ENCODE measurements at regions not wholly inside any gene's neighbourhood (a gene's known extent, or its start where the extent isn't known, plus 50 kb on each side); places are given as distances from the start of the nearest gene placed in this dataset.

DNA sequence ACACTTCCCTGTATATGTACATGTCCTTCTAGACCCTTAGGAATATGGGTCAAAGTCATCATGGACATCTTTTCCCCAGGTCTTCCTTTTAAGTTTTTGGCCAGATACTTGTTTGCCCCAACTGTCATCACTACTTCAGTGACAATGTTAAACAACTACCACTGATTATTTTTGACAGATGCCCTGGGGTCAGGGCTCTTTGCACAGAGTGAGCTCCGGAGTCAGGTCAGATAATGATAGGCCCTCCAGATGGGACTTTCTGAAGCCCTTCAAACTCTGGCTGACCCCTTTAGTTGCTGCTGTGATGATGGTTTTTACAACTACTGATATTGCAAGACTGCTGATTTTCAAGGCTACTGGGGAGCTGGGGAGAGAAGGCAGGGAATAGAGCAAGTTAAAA is 449.4 kb upstream of the HS6ST1 start:
- H3K27me3 ChIP-seq (ENCODE audit: control insufficient read depth in 2 of 2, insufficient read depth in 2 of 2, low read length in 2 of 2) = no peaks in the 10 kb centered on the region
- intact Hi-C loops (cut with micrococcal nuclease) = no loop called here
- no peak for FAIRE-seq
- no peaks in the 10 kb centered on the region for H3K9me3 ChIP-seq (replicated peaks; ENCODE audit: control insufficient read depth, insufficient read depth, low read length)
- POLR2A ChIA-PET = no interaction called here
- H2AFZ ChIP-seq (ENCODE audit: low read depth, low read length) = no peak overlapping the region
- BruUV-seq (replicated peaks) = no TSS peak
- no peak overlapping the region for H3K9ac ChIP-seq (replicated peaks; ENCODE audit: extremely low read depth, insufficient read depth, low read length)
- no peaks in the 10 kb centered on the region for H3K36me3 ChIP-seq (ENCODE audit: control insufficient read depth in 2 of 2, extremely low read depth in 1 of 2, insufficient read depth in 2 of 2, low read length in 2 of 2)
- no peaks in the 10 kb centered on the region for H3K4me1 ChIP-seq (ENCODE audit: control insufficient read depth, extremely low read depth, insufficient read depth, low read length)
- H3K27ac ChIP-seq (ENCODE audit: insufficient read depth, low read depth, low read length) = no peak overlapping the region
- TF ChIP-seq FOS (IDR thresholded peaks at IDR 0.05; ENCODE audit: borderline replicate concordance, insufficient read depth, low read length) (no peak), MAX (IDR thresholded peaks at IDR 0.05; ENCODE audit: insufficient read depth, insufficient read length) (no peak), MYC (IDR thresholded peaks at IDR 0.05; ENCODE audit: low read depth, low read length) (no peak), POLR2AphosphoS5 (IDR thresholded peaks at IDR 0.05; ENCODE audit: insufficient read depth, low read depth, low read length) (no peak), CTCF (IDR thresholded peaks at IDR 0.05; ENCODE audit: extremely low read depth in 1 of 2, insufficient read depth in 1 of 2, low read depth in 1 of 2, low read length in 2 of 2) (no peak), JUN (IDR thresholded peaks at IDR 0.05; ENCODE audit: borderline replicate concordance, insufficient read depth, insufficient read length, low read depth) (no peak), POLR2A (IDR thresholded peaks at IDR 0.05; ENCODE audit: low read depth, low read length) (no peak), GATA2 (IDR thresholded peaks at IDR 0.05; ENCODE audit: insufficient read depth, insufficient read length, low read depth, low read length) (no peak), EZH2 (IDR thresholded peaks at IDR 0.05; ENCODE audit: borderline replicate concordance, low read depth, low read length, severe bottlenecking) (no peak)
- H4K20me1 ChIP-seq (replicated peaks; ENCODE audit: control insufficient read depth, extremely low read depth, insufficient read depth, low read length) = no peaks in the 10 kb centered on the region
- H3K9me1 ChIP-seq (replicated peaks; ENCODE audit: control insufficient read depth, extremely low read depth, insufficient read depth, low read length) = no peaks in the 10 kb centered on the region
- H3K79me2 ChIP-seq (ENCODE audit: control insufficient read depth, insufficient read depth, low read length) = no peaks in the 10 kb centered on the region
- H3K4me3 ChIP-seq (replicated peaks in 1 of 3; ENCODE audit: insufficient read depth in 1 of 3, low read depth in 1 of 3, low read length in 3 of 3) = no peak overlapping the region
- CTCF ChIA-PET = no interaction called here
- dilution Hi-C loops (cut with MboI; ENCODE audit: extremely low pct_ligation_motif_present, low sequenced_read_pairs) = no loop called here
- no peak overlapping the region for H3K4me2 ChIP-seq (ENCODE audit: insufficient read depth, low read length)
- no peak for DNase-seq (ENCODE audit: low read depth, low spot score)
